A549 (cell line): ENCODE measurements at regions not wholly inside any gene's neighbourhood (a gene's known extent, or its start where the extent isn't known, plus 50 kb on each side); places are given as distances from the start of the nearest gene placed in this dataset.

Source experiments
- ATAC-seq, 2 experiments: fragments of 200-7000 bp in 1 of 2; fragments of >200 bp in 1 of 2; cut with Nextera tagmentation in 1 of 2; cut with Tn5 transposase in 1 of 2; 3 replicates each; pipeline versions ENCODE4 v1.8.0 to v1.9.1; 2018 to 2020; ENCODE audit warnings: mild to moderate bottlenecking in 1 of 2, moderate library complexity in 1 of 2
- CTCF ChIA-PET: fragments of 300-600 bp; sonication (Branson Sonifier 250); formaldehyde crosslinking; extraction: SDS; loops from one replicate; lab custom pipeline; 2021; ENCODE audit warnings: antibody characterized with exemption, inconsistent platforms; lab: Yijun Ruan, JAX
- POLR2A ChIA-PET: fragments of 350-600 bp; formaldehyde crosslinking; extraction: SDS; loops from one replicate; lab custom pipeline; 2021; ENCODE audit warnings: antibody characterized with exemption, inconsistent platforms; lab: Yijun Ruan, JAX
- DNase-seq, 2 experiments: peaks; one replicate each; pipeline versions ENCODE4 v3.0.0 to v3.0.0-alpha.2; 2011 to 2016; ENCODE audit warnings: low read depth in 1 of 2, low spot score in 1 of 2
- FAIRE-seq: peaks from 2 replicates; lab custom pipeline; 2011; peaks lifted over from hg19 to GRCh38; lab: Jason Lieb, UNC
- H3K27ac ChIP-seq, 2 experiments: fragments of >200 bp; sonication (Bioruptor Twin); formaldehyde crosslinking; 3 replicates each; pipeline ENCODE4 v1.5.1; 2016 to 2017
- H3K4me1 ChIP-seq: fragments of >200 bp; sonication (Bioruptor Twin); formaldehyde crosslinking; 3 replicates; pipeline ENCODE4 v1.6.1; 2016
- H3K4me2 ChIP-seq: fragments of >200 bp; sonication (Bioruptor Twin); formaldehyde crosslinking; 3 replicates; pipeline ENCODE4 v1.6.1; 2016
- H3K4me3 ChIP-seq: fragments of >200 bp; sonication (Bioruptor Twin); formaldehyde crosslinking; 3 replicates; pipeline ENCODE4 v1.5.1; 2016
- H3K9me3 ChIP-seq: fragments of >200 bp; sonication (Bioruptor Twin); formaldehyde crosslinking; 3 replicates; pipeline ENCODE4 v1.6.1; 2016
- EP300 ChIP-seq, 2 experiments: fragments of >200 bp; sonication (Bioruptor Twin); formaldehyde crosslinking; IDR thresholded peaks; 2 replicates in 1 of 2; 3 replicates in 1 of 2; pipeline ENCODE4 v1.6.1; 2016 to 2017
- ESRRA ChIP-seq: fragments of 150-350 bp; IDR thresholded peaks from 2 replicates; pipeline ENCODE4 v1.6.1; 2014; ENCODE audit warnings: mild to moderate bottlenecking, low read length, borderline replicate concordance
- FOSL2 ChIP-seq, 2 experiments: fragments of 450-650 bp in 1 of 2; fragments of >200 bp in 1 of 2; sonication (Bioruptor Twin) in 1 of 2; formaldehyde crosslinking; IDR thresholded peaks; 2 replicates each; pipeline versions ENCODE4 v1.5.0 to v1.6.1; 2016 to 2020; ENCODE audit warnings: mild to moderate bottlenecking in 1 of 2, moderate library complexity in 1 of 2
- HOXB13 ChIP-seq: fragments of 250-450 bp; sonication (Bioruptor Pico); IDR thresholded peaks from 2 replicates; pipeline ENCODE4 v1.5.0; 2020; ENCODE audit warnings: low read depth, mild to moderate bottlenecking, moderate library complexity
- HOXB5 ChIP-seq: fragments of 250-450 bp; sonication (Bioruptor Pico); IDR thresholded peaks from 2 replicates; pipeline ENCODE4 v1.5.0; 2020; ENCODE audit warnings: mild to moderate bottlenecking, moderate library complexity
- JUN ChIP-seq, 2 experiments: fragments of >200 bp; sonication (Bioruptor Twin); formaldehyde crosslinking; IDR thresholded peaks; 2 replicates in 1 of 2; 3 replicates in 1 of 2; pipeline ENCODE4 v1.6.1; 2016 to 2017
- MAZ ChIP-seq: fragments of 150-350 bp; IDR thresholded peaks from 2 replicates; pipeline ENCODE4 v1.6.1; 2014; ENCODE audit warnings: antibody characterized with exemption, low read depth, low read length, borderline replicate concordance
- POLR2A ChIP-seq: IDR thresholded peaks from 2 replicates; pipeline ENCODE4 v1.6.1; 2012; ENCODE audit warnings: mild to moderate bottlenecking, low read length
- POLR2AphosphoS2 ChIP-seq: conservative IDR thresholded peaks from 2 replicates; pipeline ENCODE4 v1.6.1; 2012; ENCODE audit warnings: low read length, improper control_type of control experiment, inconsistent platforms
- SREBF2 ChIP-seq: fragments of 450-650 bp; IDR thresholded peaks from 2 replicates; pipeline ENCODE4 v1.6.1; 2014; ENCODE audit warnings: mild to moderate bottlenecking, moderate library complexity
- TFCP2L1 ChIP-seq: fragments of 250-450 bp; sonication (Bioruptor Pico); IDR thresholded peaks from 2 replicates; pipeline ENCODE4 v1.5.0; 2021; ENCODE audit warnings: mild to moderate bottlenecking
- TP53 ChIP-seq: fragments of 250-450 bp; sonication (Bioruptor Pico); IDR thresholded peaks from 2 replicates; pipeline ENCODE4 v1.5.0; 2021; ENCODE audit warnings: mild to moderate bottlenecking, moderate library complexity
- ZFP36 ChIP-seq: fragments of 450-650 bp; IDR thresholded peaks from 2 replicates; pipeline ENCODE4 v1.6.1; 2014; ENCODE audit warnings: borderline replicate concordance; ENCODE audit not compliant: partially characterized antibody
- ZNF302 ChIP-seq: fragments of 250-450 bp; sonication (Bioruptor Pico); IDR thresholded peaks from 2 replicates; pipeline ENCODE4 v1.9.0; 2021; ENCODE audit warnings: inconsistent platforms, mild to moderate bottlenecking, moderate library complexity
- ZSCAN20 ChIP-seq: fragments of 250-450 bp; sonication (Bioruptor Pico); IDR thresholded peaks from 2 replicates; pipeline ENCODE4 v1.8.0; 2022; ENCODE audit warnings: mild to moderate bottlenecking, moderate library complexity
- WGBS: methylation state at CpG from one replicate; pipeline ENCODE4 v1.1.6; 2017; ENCODE audit errors: missing lambda C conversion rate; 5-methylcytosine and 5-hydroxymethylcytosine counted together
- TF ChIP-seq, protein P1 (sequence below): fragments of 250-450 bp; sonication (Bioruptor Pico); IDR thresholded peaks from 2 replicates; pipeline ENCODE4 v1.5.0; 2021; ENCODE audit warnings: mild to moderate bottlenecking, moderate library complexity, borderline replicate concordance
- TF ChIP-seq, protein P2 (sequence below): fragments of 150-350 bp; IDR thresholded peaks from 2 replicates; pipeline ENCODE4 v1.6.1; 2014; ENCODE audit warnings: low read depth, mild to moderate bottlenecking, low read length
- TF ChIP-seq, protein P3 (sequence below): IDR thresholded peaks from 2 replicates; pipeline ENCODE4 v1.6.1; 2012
- TF ChIP-seq, protein P4 (sequence below): IDR thresholded peaks from 2 replicates; pipeline ENCODE4 v1.6.1; 2012

DNA sequence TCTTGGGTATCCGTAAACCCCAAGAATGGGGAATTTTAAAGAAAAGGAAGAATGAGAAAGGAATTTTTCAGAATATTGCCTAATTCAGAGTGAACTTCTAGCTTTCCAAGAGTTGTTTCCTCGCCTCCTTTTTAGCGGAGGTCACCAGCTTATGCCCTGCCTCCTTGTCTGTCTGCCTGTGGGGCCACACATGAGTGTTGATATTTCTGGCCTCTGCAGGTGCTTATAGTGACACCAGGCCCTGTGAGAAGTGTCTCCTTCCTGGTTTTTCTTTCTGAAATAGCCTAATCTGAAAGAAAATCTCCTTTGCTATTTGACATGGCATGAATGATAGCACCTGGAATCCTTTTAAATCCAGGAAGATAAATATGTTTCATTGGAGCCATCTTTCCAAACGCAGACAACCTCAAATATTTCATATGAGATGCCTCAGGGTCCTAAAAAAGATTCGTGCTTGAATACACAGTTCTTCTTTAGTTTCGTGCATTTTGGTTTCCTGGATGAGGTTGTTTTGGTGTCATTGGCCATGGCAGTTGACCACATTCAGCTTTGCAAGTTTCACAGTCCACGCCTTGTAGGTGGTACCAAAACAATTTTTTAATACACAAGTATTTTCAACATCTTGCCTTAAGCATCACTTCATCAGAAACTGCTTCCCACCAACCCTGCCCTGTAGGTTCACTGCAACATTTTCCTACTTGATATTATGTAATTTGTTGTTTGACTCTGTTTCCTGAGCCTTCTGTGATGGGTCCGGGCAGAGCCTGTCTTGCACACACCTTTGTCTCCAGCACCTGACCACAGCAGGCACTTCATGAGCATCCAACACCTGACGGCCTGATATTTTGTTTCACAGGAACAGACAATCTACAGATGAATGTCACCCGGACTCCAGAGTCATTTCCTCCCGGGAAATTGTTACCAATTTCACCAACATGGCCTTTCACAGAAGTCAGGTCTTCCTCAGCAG is 159.4 kb downstream of the C11orf91 start:
- Histone ChIP-seq H3K27ac (no peak overlapping the region), H3K9me3 (no peaks in the 10 kb centered on the region), H3K4me2 (no peak overlapping the region), H3K4me1 (no peaks in the 10 kb centered on the region), H3K4me3 (no peak overlapping the region)
- POLR2A ChIA-PET: no interaction called here
- ATAC-seq (no peak), DNase-seq (no peak), FAIRE-seq (no peak)
- CTCF ChIA-PET: interaction anchor here (0.8 to 4.5 kb wide), 5 partner anchors 8 to 201 kb away, joined by 3 to 27 read pairs (median 3); no protein-coding TSS in a partner anchor
- TF ChIP-seq ZFP36: no peak
- TF ChIP-seq HOXB5 (CRISPR knock-in tag): no peak
- no peak for TF ChIP-seq ZSCAN20
- no peak for TF ChIP-seq POLR2AphosphoS2
- no peak for TF ChIP-seq POLR2A
- no peak for TF ChIP-seq SREBF2
- TF ChIP-seq, protein P1, sequence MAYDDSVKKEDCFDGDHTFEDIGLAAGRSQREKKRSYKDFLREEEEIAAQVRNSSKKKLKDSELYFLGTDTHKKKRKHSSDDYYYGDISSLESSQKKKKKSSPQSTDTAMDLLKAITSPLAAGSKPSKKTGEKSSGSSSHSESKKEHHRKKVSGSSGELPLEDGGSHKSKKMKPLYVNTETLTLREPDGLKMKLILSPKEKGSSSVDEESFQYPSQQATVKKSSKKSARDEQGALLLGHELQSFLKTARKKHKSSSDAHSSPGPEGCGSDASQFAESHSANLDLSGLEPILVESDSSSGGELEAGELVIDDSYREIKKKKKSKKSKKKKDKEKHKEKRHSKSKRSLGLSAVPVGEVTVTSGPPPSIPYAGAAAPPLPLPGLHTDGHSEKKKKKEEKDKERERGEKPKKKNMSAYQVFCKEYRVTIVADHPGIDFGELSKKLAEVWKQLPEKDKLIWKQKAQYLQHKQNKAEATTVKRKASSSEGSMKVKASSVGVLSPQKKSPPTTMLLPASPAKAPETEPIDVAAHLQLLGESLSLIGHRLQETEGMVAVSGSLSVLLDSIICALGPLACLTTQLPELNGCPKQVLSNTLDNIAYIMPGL (CRISPR knock-in tag): no peak
- no peak for TF ChIP-seq HOXB13 (CRISPR knock-in tag)
- WGBS: 85% methylated on average over 11 of the region's 11 CpGs

DNA sequence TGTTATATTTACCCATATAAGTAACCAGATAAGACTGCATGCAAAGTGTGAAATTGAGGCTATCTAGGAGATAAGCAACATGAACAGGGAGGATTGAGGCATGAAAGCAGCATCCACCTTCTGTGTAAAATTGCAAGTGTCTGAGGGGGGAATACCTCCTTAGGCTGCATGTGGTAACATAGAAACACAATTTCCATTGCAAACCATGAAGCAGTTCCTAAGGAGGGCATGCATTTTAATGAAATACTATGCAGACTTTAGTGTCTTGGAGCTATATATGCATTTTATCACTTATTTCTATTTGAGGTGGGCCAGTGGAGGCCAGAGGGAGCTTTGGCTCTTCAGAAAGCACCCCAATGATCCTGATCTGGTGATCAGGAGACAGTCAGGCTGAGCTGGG is 160.2 kb downstream of the C11orf91 start:
- no peak for FAIRE-seq
- H3K4me1 ChIP-seq: no peaks in the 10 kb centered on the region
- no peak for TF ChIP-seq ZNF302
- no peak for TF ChIP-seq JUN (IDR thresholded peaks at IDR 0.05)
- TF ChIP-seq POLR2A: no peak
- TF ChIP-seq FOSL2 (IDR thresholded peaks at IDR 0.05): no peak
- TF ChIP-seq FOSL2 (CRISPR knock-in tag; IDR thresholded peaks at IDR 0.05): no peak
- TF ChIP-seq, protein P2, sequence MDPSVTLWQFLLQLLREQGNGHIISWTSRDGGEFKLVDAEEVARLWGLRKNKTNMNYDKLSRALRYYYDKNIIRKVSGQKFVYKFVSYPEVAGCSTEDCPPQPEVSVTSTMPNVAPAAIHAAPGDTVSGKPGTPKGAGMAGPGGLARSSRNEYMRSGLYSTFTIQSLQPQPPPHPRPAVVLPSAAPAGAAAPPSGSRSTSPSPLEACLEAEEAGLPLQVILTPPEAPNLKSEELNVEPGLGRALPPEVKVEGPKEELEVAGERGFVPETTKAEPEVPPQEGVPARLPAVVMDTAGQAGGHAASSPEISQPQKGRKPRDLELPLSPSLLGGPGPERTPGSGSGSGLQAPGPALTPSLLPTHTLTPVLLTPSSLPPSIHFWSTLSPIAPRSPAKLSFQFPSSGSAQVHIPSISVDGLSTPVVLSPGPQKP: no peak
- no peak for TF ChIP-seq EP300 (IDR thresholded peaks at IDR 0.05)
- TF ChIP-seq ZSCAN20: no peak
- TF ChIP-seq, protein P3, sequence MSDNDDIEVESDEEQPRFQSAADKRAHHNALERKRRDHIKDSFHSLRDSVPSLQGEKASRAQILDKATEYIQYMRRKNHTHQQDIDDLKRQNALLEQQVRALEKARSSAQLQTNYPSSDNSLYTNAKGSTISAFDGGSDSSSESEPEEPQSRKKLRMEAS: no peak
- TF ChIP-seq TFCP2L1: no peak
- no peak for TF ChIP-seq TP53 (CRISPR knock-in tag)
- no peak for TF ChIP-seq ESRRA
- TF ChIP-seq SREBF2: no peak
- TF ChIP-seq MAZ: no peak
- TF ChIP-seq, protein P4, sequence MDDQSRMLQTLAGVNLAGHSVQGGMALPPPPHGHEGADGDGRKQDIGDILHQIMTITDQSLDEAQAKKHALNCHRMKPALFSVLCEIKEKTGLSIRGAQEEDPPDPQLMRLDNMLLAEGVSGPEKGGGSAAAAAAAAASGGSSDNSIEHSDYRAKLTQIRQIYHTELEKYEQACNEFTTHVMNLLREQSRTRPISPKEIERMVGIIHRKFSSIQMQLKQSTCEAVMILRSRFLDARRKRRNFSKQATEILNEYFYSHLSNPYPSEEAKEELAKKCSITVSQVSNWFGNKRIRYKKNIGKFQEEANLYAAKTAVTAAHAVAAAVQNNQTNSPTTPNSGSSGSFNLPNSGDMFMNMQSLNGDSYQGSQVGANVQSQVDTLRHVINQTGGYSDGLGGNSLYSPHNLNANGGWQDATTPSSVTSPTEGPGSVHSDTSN: no peak
- ATAC-seq: no peak
- H3K27ac ChIP-seq: no peak overlapping the region
- ChIA-PET POLR2A (no interaction called here), CTCF (interaction anchor here (0.8 to 4.5 kb wide), 2 partner anchors 15 to 149 kb away, joined by 3 to 27 read pairs; no protein-coding TSS in a partner anchor)
- H3K4me3 ChIP-seq: no peak overlapping the region
- no peaks in the 10 kb centered on the region for H3K9me3 ChIP-seq
- H3K4me2 ChIP-seq: no peak overlapping the region
- DNase-seq: no peak
